ENCODE measurements at regions not wholly inside any gene's neighbourhood (a gene's known extent, or its start where the extent isn't known, plus 50 kb on each side); places are given as distances from the start of the nearest gene placed in this dataset.

DNA sequence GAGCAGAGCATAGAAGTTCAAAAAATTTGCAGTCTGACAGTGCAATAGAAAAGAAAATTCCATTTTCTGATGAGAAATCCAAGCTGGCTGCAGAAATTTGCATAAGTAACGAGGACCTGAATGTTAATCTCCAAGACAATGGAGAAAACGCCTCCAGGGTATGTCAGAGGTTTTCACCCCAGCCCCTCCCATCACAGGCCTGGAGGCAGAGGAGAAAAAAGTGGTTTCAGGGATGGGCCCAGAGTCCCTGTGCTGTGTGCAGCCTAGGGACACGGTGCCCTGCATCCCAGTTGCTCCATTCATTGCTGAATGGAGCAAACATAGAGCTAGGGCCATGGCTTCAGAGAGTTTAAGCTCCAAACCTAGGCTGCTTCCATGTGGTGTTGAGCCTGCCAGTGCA is 327.9 kb upstream of the KHDRBS2 start:
- no peak for TF ChIP-seq POLR2A (IDR thresholded peaks at IDR 0.05; ENCODE audit: low read depth, low read length)
- TF ChIP-seq, protein P1, sequence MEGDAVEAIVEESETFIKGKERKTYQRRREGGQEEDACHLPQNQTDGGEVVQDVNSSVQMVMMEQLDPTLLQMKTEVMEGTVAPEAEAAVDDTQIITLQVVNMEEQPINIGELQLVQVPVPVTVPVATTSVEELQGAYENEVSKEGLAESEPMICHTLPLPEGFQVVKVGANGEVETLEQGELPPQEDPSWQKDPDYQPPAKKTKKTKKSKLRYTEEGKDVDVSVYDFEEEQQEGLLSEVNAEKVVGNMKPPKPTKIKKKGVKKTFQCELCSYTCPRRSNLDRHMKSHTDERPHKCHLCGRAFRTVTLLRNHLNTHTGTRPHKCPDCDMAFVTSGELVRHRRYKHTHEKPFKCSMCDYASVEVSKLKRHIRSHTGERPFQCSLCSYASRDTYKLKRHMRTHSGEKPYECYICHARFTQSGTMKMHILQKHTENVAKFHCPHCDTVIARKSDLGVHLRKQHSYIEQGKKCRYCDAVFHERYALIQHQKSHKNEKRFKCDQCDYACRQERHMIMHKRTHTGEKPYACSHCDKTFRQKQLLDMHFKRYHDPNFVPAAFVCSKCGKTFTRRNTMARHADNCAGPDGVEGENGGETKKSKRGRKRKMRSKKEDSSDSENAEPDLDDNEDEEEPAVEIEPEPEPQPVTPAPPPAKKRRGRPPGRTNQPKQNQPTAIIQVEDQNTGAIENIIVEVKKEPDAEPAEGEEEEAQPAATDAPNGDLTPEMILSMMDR (IDR thresholded peaks at IDR 0.05; ENCODE audit: extremely low read depth in 1 of 2, insufficient read depth in 1 of 2, low read depth in 1 of 2, low read length in 2 of 2): no peak
